ENCODE measurements at regions not wholly inside any gene's neighbourhood (a gene's known extent, or its start where the extent isn't known, plus 50 kb on each side); places are given as distances from the start of the nearest gene placed in this dataset.

GRCh38 chr4:66451741-66452140 lies 781.5 kb upstream of the EPHA5 start:
- H3K4me2 ChIP-seq (ENCODE audit: unreplicated experiment): no peak overlapping the region
- H3K4me3 ChIP-seq: no peak overlapping the region
- in situ Hi-C loops (cut with MboI): no loop called here
- no peak overlapping the region for H3K9ac ChIP-seq
- H3K9me3 ChIP-seq (ENCODE audit: low read depth): peaks cover 6% of the 10 kb centered on the region
- H3K36me3 ChIP-seq (ENCODE audit: low read depth): no peaks in the 10 kb centered on the region
- H3F3A ChIP-seq (ENCODE audit: insufficient read depth): no peaks in the 10 kb centered on the region
- no peak overlapping the region for H2AFZ ChIP-seq
- H3K79me2 ChIP-seq (ENCODE audit: insufficient read depth): no peaks in the 10 kb centered on the region
- H3K9me2 ChIP-seq (ENCODE audit: insufficient read depth): no peaks in the 10 kb centered on the region
- H4K20me1 ChIP-seq (ENCODE audit: insufficient read depth): no peaks in the 10 kb centered on the region
- TF ChIP-seq EZH2 (IDR thresholded peaks at IDR 0.05; ENCODE audit: insufficient read depth, poor library complexity, severe bottlenecking): no peak
- no peak for TF ChIP-seq EZH2phosphoT487 (IDR thresholded peaks at IDR 0.05; ENCODE audit: insufficient read depth, low read depth)
- H3K27me3 ChIP-seq (replicated peaks; ENCODE audit: insufficient read depth): no peaks in the 10 kb centered on the region
- DNase-seq: no peak
- H3K27ac ChIP-seq: no peak overlapping the region
- no peaks in the 10 kb centered on the region for H3K4me1 ChIP-seq (ENCODE audit: insufficient read depth)

- Histone ChIP-seq H3K9me3 (ENCODE audit: low read depth) (no peaks in the 10 kb centered on the region), H3K9me2 (ENCODE audit: insufficient read depth) (no peaks in the 10 kb centered on the region), H3K4me2 (ENCODE audit: unreplicated experiment) (no peak overlapping the region), H2AFZ (no peak overlapping the region), H3K79me2 (ENCODE audit: insufficient read depth) (no peaks in the 10 kb centered on the region), H3K27me3 (replicated peaks; ENCODE audit: insufficient read depth) (no peaks in the 10 kb centered on the region), H3K4me3 (no peak overlapping the region), H3F3A (ENCODE audit: insufficient read depth) (no peaks in the 10 kb centered on the region), H3K36me3 (ENCODE audit: low read depth) (no peaks in the 10 kb centered on the region), H3K4me1 (ENCODE audit: insufficient read depth) (no peaks in the 10 kb centered on the region), H3K27ac (no peak overlapping the region), H3K9ac (no peak overlapping the region), H4K20me1 (ENCODE audit: insufficient read depth) (no peaks in the 10 kb centered on the region)
- DNase-seq: no peak
- 15% methylated on average over 3 of the region's 3 CpGs for WGBS, 2 experiments (ENCODE audit: low coverage in 1 of 2, low lambda C conversion rate in 2 of 2, missing lambda C conversion rate in 2 of 2)
- TF ChIP-seq EZH2 (IDR thresholded peaks at IDR 0.05; ENCODE audit: insufficient read depth, poor library complexity, severe bottlenecking) (no peak), EZH2phosphoT487 (IDR thresholded peaks at IDR 0.05; ENCODE audit: insufficient read depth, low read depth) (no peak)
- in situ Hi-C loops (cut with MboI): no loop called here
Measured at GRCh38 chr4:66443008-66443407, 772.7 kb upstream of the EPHA5 start.

GRCh38 chr4:66439508-66439907 lies 769.2 kb upstream of the EPHA5 start:
- no peak overlapping the region for H3K4me2 ChIP-seq (ENCODE audit: unreplicated experiment)
- no peaks in the 10 kb centered on the region for H3K79me2 ChIP-seq (ENCODE audit: insufficient read depth)
- no peak overlapping the region for H2AFZ ChIP-seq
- H3K4me1 ChIP-seq (ENCODE audit: insufficient read depth): no peaks in the 10 kb centered on the region
- H3F3A ChIP-seq (ENCODE audit: insufficient read depth): no peaks in the 10 kb centered on the region
- no peak for DNase-seq
- H3K9me3 ChIP-seq (ENCODE audit: low read depth): no peaks in the 10 kb centered on the region
- no peaks in the 10 kb centered on the region for H3K27me3 ChIP-seq (replicated peaks; ENCODE audit: insufficient read depth)
- in situ Hi-C loops (cut with MboI): no loop called here
- no peak overlapping the region for H3K9ac ChIP-seq
- H3K36me3 ChIP-seq (ENCODE audit: low read depth): no peaks in the 10 kb centered on the region
- no peak overlapping the region for H3K27ac ChIP-seq
- no peaks in the 10 kb centered on the region for H4K20me1 ChIP-seq (ENCODE audit: insufficient read depth)
- no peak overlapping the region for H3K4me3 ChIP-seq
- no peaks in the 10 kb centered on the region for H3K9me2 ChIP-seq (ENCODE audit: insufficient read depth)
- TF ChIP-seq EZH2phosphoT487 (IDR thresholded peaks at IDR 0.05; ENCODE audit: insufficient read depth, low read depth) (no peak), EZH2 (IDR thresholded peaks at IDR 0.05; ENCODE audit: insufficient read depth, poor library complexity, severe bottlenecking) (no peak)

- 20 to 22% methylated on average over 4 of the region's 4 CpGs for WGBS, 2 experiments (ENCODE audit: low coverage in 1 of 2, low lambda C conversion rate in 2 of 2, missing lambda C conversion rate in 2 of 2)
- H4K20me1 ChIP-seq (ENCODE audit: insufficient read depth): no peaks in the 10 kb centered on the region
Measured at GRCh38 chr4:66433706-66434105, 763.4 kb upstream of the EPHA5 start.

GRCh38 chr4:66430856-66431255 lies 760.6 kb upstream of the EPHA5 start:
- 0% methylated on average over 1 of the region's 1 CpG for WGBS, 2 experiments (ENCODE audit: low coverage in 1 of 2, low lambda C conversion rate in 2 of 2, missing lambda C conversion rate in 2 of 2)
- Histone ChIP-seq H3K79me2 (ENCODE audit: insufficient read depth) (no peaks in the 10 kb centered on the region), H3K4me3 (no peak overlapping the region), H3K4me1 (ENCODE audit: insufficient read depth) (no peaks in the 10 kb centered on the region), H3F3A (ENCODE audit: insufficient read depth) (no peaks in the 10 kb centered on the region), H3K9ac (no peak overlapping the region), H3K4me2 (ENCODE audit: unreplicated experiment) (no peak overlapping the region), H4K20me1 (ENCODE audit: insufficient read depth) (no peaks in the 10 kb centered on the region), H3K27ac (no peak overlapping the region), H2AFZ (no peak overlapping the region), H3K9me3 (ENCODE audit: low read depth) (peaks cover 5% of the 10 kb centered on the region), H3K36me3 (ENCODE audit: low read depth) (no peaks in the 10 kb centered on the region), H3K9me2 (ENCODE audit: insufficient read depth) (no peaks in the 10 kb centered on the region), H3K27me3 (replicated peaks; ENCODE audit: insufficient read depth) (no peaks in the 10 kb centered on the region)
- DNase-seq: no peak
- TF ChIP-seq EZH2phosphoT487 (IDR thresholded peaks at IDR 0.05; ENCODE audit: insufficient read depth, low read depth): no peak
- no peak for TF ChIP-seq EZH2 (IDR thresholded peaks at IDR 0.05; ENCODE audit: insufficient read depth, poor library complexity, severe bottlenecking)
- in situ Hi-C loops (cut with MboI): no loop called here

More at GRCh38 chr4:66433706-66434105, 763.4 kb upstream of the EPHA5 start:
- Histone ChIP-seq H3K9ac (no peak overlapping the region), H3K4me1 (ENCODE audit: insufficient read depth) (no peaks in the 10 kb centered on the region), H2AFZ (no peak overlapping the region), H3F3A (ENCODE audit: insufficient read depth) (no peaks in the 10 kb centered on the region), H3K4me2 (ENCODE audit: unreplicated experiment) (no peak overlapping the region), H3K27me3 (replicated peaks; ENCODE audit: insufficient read depth) (no peaks in the 10 kb centered on the region), H3K79me2 (ENCODE audit: insufficient read depth) (no peaks in the 10 kb centered on the region), H3K9me3 (ENCODE audit: low read depth) (peaks cover 3% of the 10 kb centered on the region), H3K9me2 (ENCODE audit: insufficient read depth) (no peaks in the 10 kb centered on the region), H3K4me3 (no peak overlapping the region), H3K36me3 (ENCODE audit: low read depth) (no peaks in the 10 kb centered on the region), H3K27ac (no peak overlapping the region)
- DNase-seq: no peak
- in situ Hi-C loops (cut with MboI): no loop called here
- TF ChIP-seq EZH2 (IDR thresholded peaks at IDR 0.05; ENCODE audit: insufficient read depth, poor library complexity, severe bottlenecking) (no peak), EZH2phosphoT487 (IDR thresholded peaks at IDR 0.05; ENCODE audit: insufficient read depth, low read depth) (no peak)

Measured in GM23248 (cell line).